H1 (cell line): ENCODE measurements at regions not wholly inside any gene's neighbourhood (a gene's known extent, or its start where the extent isn't known, plus 50 kb on each side); places are given as distances from the start of the nearest gene placed in this dataset.

Source experiments
- CTCF ChIA-PET: fragments of 300-600 bp; sonication (Branson Sonifier 250); formaldehyde crosslinking; loops from one replicate; lab custom pipeline; 2021; ENCODE audit not compliant: partially characterized antibody; lab: Charles Lee
- POLR2A ChIA-PET: fragments of 300-600 bp; sonication (Branson Sonifier 250); formaldehyde crosslinking; loops from one replicate; lab custom pipeline; 2021; ENCODE audit warnings: inconsistent platforms; ENCODE audit not compliant: partially characterized antibody; lab: Charles Lee
- DNase-seq, 2 experiments: peaks; one replicate each; pipeline versions ENCODE4 v3.0.0 to v3.0.0-alpha.2; 2010 to 2022; ENCODE audit warnings: low spot score in 2 of 2, low read depth in 1 of 2, mixed read lengths in 1 of 2
- FAIRE-seq: peaks from 2 replicates; lab custom pipeline; 2011; peaks lifted over from hg19 to GRCh38; lab: Jason Lieb, UNC
- H2AFZ ChIP-seq: 2 replicates; pipeline ENCODE4 v1.8.1; 2012; ENCODE audit warnings: low read length, inconsistent platforms
- H2AK5ac ChIP-seq: 2 replicates; pipeline ENCODE4 v1.6.1; 2013; ENCODE audit warnings: low read depth, low read length
- H2BK120ac ChIP-seq: replicated peaks from 2 replicates; pipeline ENCODE3; 2013; ENCODE audit warnings: low read depth, low read length, inconsistent platforms
- H2BK12ac ChIP-seq: 2 replicates; pipeline ENCODE4 v1.6.1; 2013; ENCODE audit warnings: low read depth, low read length
- H2BK15ac ChIP-seq: 2 replicates; pipeline ENCODE4 v1.6.1; 2013; ENCODE audit warnings: low read length
- H2BK20ac ChIP-seq: 2 replicates; pipeline ENCODE4 v1.6.1; 2013; ENCODE audit warnings: low read length
- H2BK5ac ChIP-seq: 2 replicates; pipeline ENCODE4 v1.6.1; 2013; ENCODE audit warnings: low read depth, low read length
- H3K14ac ChIP-seq: 2 replicates; pipeline ENCODE4 v1.6.1; 2013; ENCODE audit warnings: inconsistent platforms; ENCODE audit not compliant: insufficient read length
- H3K18ac ChIP-seq: 2 replicates; pipeline ENCODE4 v1.6.1; 2013; ENCODE audit warnings: low read length; ENCODE audit errors: extremely low read depth
- H3K23ac ChIP-seq: 2 replicates; pipeline ENCODE4 v1.6.1; 2013; ENCODE audit warnings: inconsistent platforms; ENCODE audit not compliant: insufficient read length
- H3K23me2 ChIP-seq: 2 replicates; pipeline ENCODE4 v1.6.1; 2013; ENCODE audit warnings: low read depth, low read length
- H3K27ac ChIP-seq: 2 replicates; pipeline ENCODE4 v1.6.1; 2011; ENCODE audit warnings: low read depth, low read length, inconsistent platforms
- H3K27me3 ChIP-seq, 4 experiments: replicated peaks in 1 of 4; 1 replicate in 1 of 4; 2 replicates in 3 of 4; pipeline versions ENCODE4 v1.6.1 to v1.8.1; 2011 to 2013; ENCODE audit warnings: low read length in 3 of 4, mild to moderate bottlenecking in 3 of 4, inconsistent platforms in 2 of 4, mixed read lengths in 2 of 4, moderate library complexity in 1 of 4; ENCODE audit not compliant: control insufficient read depth in 3 of 4, insufficient read depth in 3 of 4; ENCODE audit errors: extremely low read depth in 1 of 4
- H3K36me3 ChIP-seq, 4 experiments: 2 replicates each; pipeline versions ENCODE4 v1.6.1 to v1.8.1; 2011 to 2013; ENCODE audit warnings: mild to moderate bottlenecking in 4 of 4, low read length in 3 of 4, moderate library complexity in 2 of 4, control low read depth in 1 of 4, inconsistent platforms in 1 of 4; ENCODE audit not compliant: insufficient read depth in 4 of 4, control insufficient read depth in 2 of 4
- H3K4ac ChIP-seq: replicated peaks from 2 replicates; pipeline ENCODE3; 2013; ENCODE audit warnings: low read length, low read depth, mixed read lengths, inconsistent platforms; ENCODE audit not compliant: insufficient read length
- H3K4me1 ChIP-seq, 4 experiments: replicated peaks in 1 of 4; 1 replicate in 1 of 4; 2 replicates in 3 of 4; pipeline versions ENCODE4 v1.6.1 to v1.8.1; 2011 to 2013; ENCODE audit warnings: low read length in 3 of 4, inconsistent platforms in 2 of 4, mixed read lengths in 1 of 4; ENCODE audit not compliant: insufficient read depth in 4 of 4, control insufficient read depth in 3 of 4
- H3K4me2 ChIP-seq, 2 experiments: 2 replicates each; pipeline versions ENCODE4 v1.6.1 to v1.8.1; 2011 to 2013; ENCODE audit warnings: low read depth in 2 of 2, low read length in 2 of 2, control low read depth in 1 of 2, inconsistent platforms in 1 of 2, mild to moderate bottlenecking in 1 of 2; ENCODE audit not compliant: insufficient read depth in 1 of 2
- H3K4me3 ChIP-seq, 4 experiments: fragments of 200-600, 300-600 bp in 1 of 4; sonication (generic), shearing (Covaris generic), sonication (Bioruptor Twin) in 1 of 4; 2 replicates each; pipeline versions ENCODE4 v1.5.1 to v1.8.1; 2011 to 2016; ENCODE audit warnings: low read length in 4 of 4, low read depth in 3 of 4, control low read depth in 2 of 4, inconsistent platforms in 2 of 4, mild to moderate bottlenecking in 2 of 4, mixed read lengths in 1 of 4, moderate library complexity in 1 of 4; ENCODE audit not compliant: insufficient read depth in 2 of 4; ENCODE audit errors: extremely low read depth in 1 of 4
- H3K56ac ChIP-seq: replicated peaks from 2 replicates; pipeline ENCODE3; 2013; ENCODE audit warnings: low read depth, mild to moderate bottlenecking, mixed read lengths, low read length, inconsistent platforms; ENCODE audit not compliant: insufficient read length
- H3K79me1 ChIP-seq: 2 replicates; pipeline ENCODE4 v1.6.1; 2013; ENCODE audit warnings: low read depth, low read length, control low read depth
- H3K79me2 ChIP-seq, 2 experiments: 2 replicates each; pipeline versions ENCODE4 v1.6.1 to v1.8.1; 2012 to 2013; ENCODE audit warnings: low read length in 2 of 2, mild to moderate bottlenecking in 2 of 2, inconsistent platforms in 1 of 2; ENCODE audit not compliant: insufficient read depth in 2 of 2, control insufficient read depth in 1 of 2
- H3K9ac ChIP-seq, 4 experiments: replicated peaks in 1 of 4; 1 replicate in 1 of 4; 2 replicates in 3 of 4; pipeline versions ENCODE4 v1.6.1 to v1.8.1; 2011 to 2013; ENCODE audit warnings: low read depth in 3 of 4, low read length in 3 of 4, control low read depth in 2 of 4, mild to moderate bottlenecking in 2 of 4, moderate library complexity in 2 of 4, inconsistent platforms in 1 of 4; ENCODE audit errors: extremely low read depth in 1 of 4
- H3K9me3 ChIP-seq, 2 experiments: 2 replicates each; pipeline versions ENCODE4 v1.6.1 to v1.8.1; 2012 to 2013; ENCODE audit warnings: mild to moderate bottlenecking in 2 of 2, moderate library complexity in 2 of 2, control low read depth in 1 of 2, inconsistent platforms in 1 of 2, low read depth in 1 of 2, low read length in 1 of 2, mixed read lengths in 1 of 2; ENCODE audit not compliant: insufficient read depth in 2 of 2
- H4K20me1 ChIP-seq, 2 experiments: replicated peaks in 1 of 2; 2 replicates each; pipeline versions ENCODE3 to v1.8.1; 2011 to 2013; ENCODE audit warnings: inconsistent platforms in 2 of 2, low read length in 2 of 2, mild to moderate bottlenecking in 1 of 2; ENCODE audit not compliant: insufficient read depth in 2 of 2, control insufficient read depth in 1 of 2
- H4K5ac ChIP-seq: 2 replicates; pipeline ENCODE4 v1.6.1; 2013; ENCODE audit warnings: low read length, low read depth, mixed read lengths, inconsistent platforms; ENCODE audit not compliant: insufficient read length
- H4K8ac ChIP-seq: 2 replicates; pipeline ENCODE4 v1.8.0; 2013; ENCODE audit warnings: mild to moderate bottlenecking, moderate library complexity, low read length, inconsistent platforms; ENCODE audit not compliant: insufficient read depth; ENCODE audit errors: extremely low read depth
- H4K91ac ChIP-seq: replicated peaks from 2 replicates; pipeline ENCODE3; 2013; ENCODE audit warnings: low read length, mixed read lengths, inconsistent platforms; ENCODE audit not compliant: insufficient read length
- ASH2L ChIP-seq: fragments of 200-600, 300-600 bp; sonication (generic); IDR thresholded peaks from one replicate; pipeline ENCODE4 v1.7.1; 2017; ENCODE audit warnings: low read length
- BACH1 ChIP-seq: IDR thresholded peaks from 2 replicates; pipeline ENCODE4 v1.6.1; 2012; ENCODE audit warnings: low read length, improper control_type of control experiment
- BCL11A ChIP-seq, 2 experiments: IDR thresholded peaks; one replicate each; pipeline ENCODE4 v1.6.1; 2011; ENCODE audit warnings: low read depth in 2 of 2, low read length in 2 of 2, mild to moderate bottlenecking in 2 of 2
- CTCF ChIP-seq, 3 experiments: IDR thresholded peaks; 1 replicate in 2 of 3; 2 replicates in 1 of 3; pipeline versions ENCODE4 v1.5.1 to v1.6.1; 2011; ENCODE audit warnings: low read length in 3 of 3, mild to moderate bottlenecking in 3 of 3, inconsistent platforms in 2 of 3, low read depth in 1 of 3, moderate library complexity in 1 of 3; ENCODE audit not compliant: insufficient read depth in 1 of 3; ENCODE audit errors: control extremely low read depth in 1 of 3
- GABPA ChIP-seq: IDR thresholded peaks from 2 replicates; pipeline ENCODE4 v1.6.1; 2011; ENCODE audit warnings: mild to moderate bottlenecking, low read length, moderate library complexity, borderline replicate concordance; ENCODE audit not compliant: insufficient read depth
- HDAC6 ChIP-seq: IDR thresholded peaks from one replicate; pipeline ENCODE4 v1.7.1; 2012; ENCODE audit warnings: low read depth, mild to moderate bottlenecking, inconsistent platforms, low read length, moderate library complexity
- NRF1 ChIP-seq: IDR thresholded peaks from 2 replicates; pipeline ENCODE4 v1.6.1; 2011; ENCODE audit warnings: mild to moderate bottlenecking, low read depth, low read length, improper control_type of control experiment
- RFX5 ChIP-seq: IDR thresholded peaks from 2 replicates; pipeline ENCODE4 v1.6.1; 2011; ENCODE audit warnings: low read depth, low read length, improper control_type of control experiment, borderline replicate concordance
- SIN3A ChIP-seq, 2 experiments: IDR thresholded peaks in 1 of 2; conservative IDR thresholded peaks in 1 of 2; 2 replicates each; pipeline ENCODE4 v1.6.1; 2011 to 2012; ENCODE audit warnings: low read length in 2 of 2, improper control_type of control experiment in 1 of 2, low read depth in 1 of 2, mild to moderate bottlenecking in 1 of 2
- SP2 ChIP-seq: IDR thresholded peaks from 2 replicates; pipeline ENCODE4 v1.6.1; 2012; ENCODE audit warnings: mild to moderate bottlenecking, low read length, inconsistent platforms
- SP4 ChIP-seq: IDR thresholded peaks from 2 replicates; pipeline ENCODE4 v1.6.1; 2012; ENCODE audit warnings: low read length, inconsistent platforms
- TEAD4 ChIP-seq: IDR thresholded peaks from 2 replicates; pipeline ENCODE4 v1.6.1; 2012; ENCODE audit warnings: low read depth, low read length, inconsistent platforms, mixed read lengths
- ZNF274 ChIP-seq: IDR thresholded peaks from 2 replicates; pipeline ENCODE4 v1.7.0; 2012; ENCODE audit warnings: low read length, borderline replicate concordance; ENCODE audit errors: extremely low read depth
- WGBS, 2 experiments: shearing (Covaris generic) in 1 of 2; methylation state at CpG; one replicate each; pipeline versions ENCODE4 v1.1.6 to v1.1.7; 2013 to 2015; ENCODE audit warnings: low lambda C conversion rate in 2 of 2, mixed read lengths in 2 of 2, inconsistent platforms in 1 of 2, low coverage in 1 of 2, missing lambda C conversion rate in 1 of 2; ENCODE audit not compliant: insufficient replicate concordance in 2 of 2, insufficient coverage in 1 of 2, insufficient read length in 1 of 2; ENCODE audit errors: extremely low coverage in 1 of 2, missing lambda C conversion rate in 1 of 2; 5-methylcytosine and 5-hydroxymethylcytosine counted together

- H3K4ac ChIP-seq = no peak overlapping the region
- no peak overlapping the region for H2BK120ac ChIP-seq
- H3K9me3 ChIP-seq = no peaks in the 10 kb centered on the region; a peak in 1 of 4 replicates
- no peak overlapping the region for H2AK5ac ChIP-seq
- H3K56ac ChIP-seq = no peak overlapping the region
- H3K23me2 ChIP-seq = no peaks in the 10 kb centered on the region
- no peak overlapping the region for H3K23ac ChIP-seq
- H4K20me1 ChIP-seq = no peaks in the 10 kb centered on the region
- no peak overlapping the region for H4K91ac ChIP-seq
- H3K4me2 ChIP-seq = no peak overlapping the region
- H2BK15ac ChIP-seq = no peak overlapping the region
- ChIA-PET POLR2A (no interaction called here), CTCF (interaction anchor here (0.7 to 0.8 kb wide), 2 partner anchors 20 to 378 kb away, joined by 3 read pairs; no protein-coding TSS in a partner anchor)
- H2BK12ac ChIP-seq = no peak overlapping the region
- no peaks in the 10 kb centered on the region for H3K36me3 ChIP-seq
- no peaks in the 10 kb centered on the region for H3K4me1 ChIP-seq
- H3K4me3 ChIP-seq = no peak overlapping the region
- no peaks in the 10 kb centered on the region for H3K79me1 ChIP-seq
- no peaks in the 10 kb centered on the region for H3K27me3 ChIP-seq
- FAIRE-seq = no peak
- H2BK20ac ChIP-seq = no peak overlapping the region
- no peak overlapping the region for H2AFZ ChIP-seq
- no peak overlapping the region for H3K9ac ChIP-seq
- H3K18ac ChIP-seq = no peak overlapping the region
- no peak overlapping the region for H3K14ac ChIP-seq
- H4K8ac ChIP-seq = no peak overlapping the region
- H3K79me2 ChIP-seq = no peaks in the 10 kb centered on the region
- DNase-seq = no peak
- WGBS, 2 experiments = 95% methylated on average over 1 of the region's 1 CpG; no CpG with 5 or more reads in 1 of the 2 experiments
- H3K27ac ChIP-seq = no peak overlapping the region
- no peak overlapping the region for H4K5ac ChIP-seq
- H2BK5ac ChIP-seq = no peak overlapping the region
- no peak for TF ChIP-seq ZNF274
- no peak for TF ChIP-seq CTCF (IDR thresholded peaks at IDR 0.05; ENCODE audit: control extremely low read depth in 1 of 3, insufficient read depth in 1 of 3, low read depth in 1 of 3, low read length in 3 of 3)
- TF ChIP-seq ASH2L = no peak
- no peak for TF ChIP-seq HDAC6
- TF ChIP-seq SP4 = no peak
- no peak for TF ChIP-seq SP2
- no peak for TF ChIP-seq BACH1
- no peak for TF ChIP-seq GABPA
- no peak for TF ChIP-seq RFX5
- no peak for TF ChIP-seq TEAD4
- TF ChIP-seq NRF1 = no peak
- TF ChIP-seq SIN3A (conservative IDR thresholded peaks at IDR 0.05 in 1 of 2, IDR thresholded peaks at IDR 0.05 in 1 of 2; ENCODE audit: low read depth in 1 of 2, low read length in 2 of 2) = no peak
- TF ChIP-seq BCL11A (IDR thresholded peaks at IDR 0.05; ENCODE audit: low read depth in 2 of 2, low read length in 2 of 2) = no peak
Observed at GRCh38 chr4:181711387-181711786, 531.8 kb upstream of the TENM3 start.
